H1 (cell line): ENCODE measurements at regions not wholly inside any gene's neighbourhood (a gene's known extent, or its start where the extent isn't known, plus 50 kb on each side); places are given as distances from the start of the nearest gene placed in this dataset.

Experiments
- TF ChIP-seq, protein P1 (sequence below): fragments of 300-600 bp; sonication (generic); IDR thresholded peaks from 2 replicates; pipeline ENCODE4 v1.7.1; 2012; ENCODE audit warnings: low read length, moderate library complexity, mild to moderate bottlenecking, inconsistent platforms; ENCODE audit not compliant: insufficient replicate concordance

DNA sequence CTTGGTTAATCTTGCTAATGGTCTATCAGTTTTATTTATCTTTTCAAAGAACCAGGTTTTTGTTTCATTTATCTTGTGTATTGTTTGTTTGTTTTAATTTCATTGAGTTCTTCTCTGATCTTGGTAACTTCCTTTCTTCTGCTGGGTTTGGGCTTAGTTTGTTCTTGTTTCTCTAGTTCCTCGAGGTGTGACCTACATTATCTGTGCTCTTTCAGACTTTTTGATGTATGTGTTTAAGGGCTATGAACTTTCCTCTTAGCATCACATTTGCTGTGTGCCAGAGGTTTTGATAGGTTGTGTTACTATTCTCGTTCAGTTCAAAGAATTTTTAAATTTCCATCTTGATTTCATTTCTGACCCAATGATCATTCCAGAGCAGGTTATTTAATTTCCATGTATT is 365.4 kb upstream of the GATB start (continued):
- TF ChIP-seq, protein P1, sequence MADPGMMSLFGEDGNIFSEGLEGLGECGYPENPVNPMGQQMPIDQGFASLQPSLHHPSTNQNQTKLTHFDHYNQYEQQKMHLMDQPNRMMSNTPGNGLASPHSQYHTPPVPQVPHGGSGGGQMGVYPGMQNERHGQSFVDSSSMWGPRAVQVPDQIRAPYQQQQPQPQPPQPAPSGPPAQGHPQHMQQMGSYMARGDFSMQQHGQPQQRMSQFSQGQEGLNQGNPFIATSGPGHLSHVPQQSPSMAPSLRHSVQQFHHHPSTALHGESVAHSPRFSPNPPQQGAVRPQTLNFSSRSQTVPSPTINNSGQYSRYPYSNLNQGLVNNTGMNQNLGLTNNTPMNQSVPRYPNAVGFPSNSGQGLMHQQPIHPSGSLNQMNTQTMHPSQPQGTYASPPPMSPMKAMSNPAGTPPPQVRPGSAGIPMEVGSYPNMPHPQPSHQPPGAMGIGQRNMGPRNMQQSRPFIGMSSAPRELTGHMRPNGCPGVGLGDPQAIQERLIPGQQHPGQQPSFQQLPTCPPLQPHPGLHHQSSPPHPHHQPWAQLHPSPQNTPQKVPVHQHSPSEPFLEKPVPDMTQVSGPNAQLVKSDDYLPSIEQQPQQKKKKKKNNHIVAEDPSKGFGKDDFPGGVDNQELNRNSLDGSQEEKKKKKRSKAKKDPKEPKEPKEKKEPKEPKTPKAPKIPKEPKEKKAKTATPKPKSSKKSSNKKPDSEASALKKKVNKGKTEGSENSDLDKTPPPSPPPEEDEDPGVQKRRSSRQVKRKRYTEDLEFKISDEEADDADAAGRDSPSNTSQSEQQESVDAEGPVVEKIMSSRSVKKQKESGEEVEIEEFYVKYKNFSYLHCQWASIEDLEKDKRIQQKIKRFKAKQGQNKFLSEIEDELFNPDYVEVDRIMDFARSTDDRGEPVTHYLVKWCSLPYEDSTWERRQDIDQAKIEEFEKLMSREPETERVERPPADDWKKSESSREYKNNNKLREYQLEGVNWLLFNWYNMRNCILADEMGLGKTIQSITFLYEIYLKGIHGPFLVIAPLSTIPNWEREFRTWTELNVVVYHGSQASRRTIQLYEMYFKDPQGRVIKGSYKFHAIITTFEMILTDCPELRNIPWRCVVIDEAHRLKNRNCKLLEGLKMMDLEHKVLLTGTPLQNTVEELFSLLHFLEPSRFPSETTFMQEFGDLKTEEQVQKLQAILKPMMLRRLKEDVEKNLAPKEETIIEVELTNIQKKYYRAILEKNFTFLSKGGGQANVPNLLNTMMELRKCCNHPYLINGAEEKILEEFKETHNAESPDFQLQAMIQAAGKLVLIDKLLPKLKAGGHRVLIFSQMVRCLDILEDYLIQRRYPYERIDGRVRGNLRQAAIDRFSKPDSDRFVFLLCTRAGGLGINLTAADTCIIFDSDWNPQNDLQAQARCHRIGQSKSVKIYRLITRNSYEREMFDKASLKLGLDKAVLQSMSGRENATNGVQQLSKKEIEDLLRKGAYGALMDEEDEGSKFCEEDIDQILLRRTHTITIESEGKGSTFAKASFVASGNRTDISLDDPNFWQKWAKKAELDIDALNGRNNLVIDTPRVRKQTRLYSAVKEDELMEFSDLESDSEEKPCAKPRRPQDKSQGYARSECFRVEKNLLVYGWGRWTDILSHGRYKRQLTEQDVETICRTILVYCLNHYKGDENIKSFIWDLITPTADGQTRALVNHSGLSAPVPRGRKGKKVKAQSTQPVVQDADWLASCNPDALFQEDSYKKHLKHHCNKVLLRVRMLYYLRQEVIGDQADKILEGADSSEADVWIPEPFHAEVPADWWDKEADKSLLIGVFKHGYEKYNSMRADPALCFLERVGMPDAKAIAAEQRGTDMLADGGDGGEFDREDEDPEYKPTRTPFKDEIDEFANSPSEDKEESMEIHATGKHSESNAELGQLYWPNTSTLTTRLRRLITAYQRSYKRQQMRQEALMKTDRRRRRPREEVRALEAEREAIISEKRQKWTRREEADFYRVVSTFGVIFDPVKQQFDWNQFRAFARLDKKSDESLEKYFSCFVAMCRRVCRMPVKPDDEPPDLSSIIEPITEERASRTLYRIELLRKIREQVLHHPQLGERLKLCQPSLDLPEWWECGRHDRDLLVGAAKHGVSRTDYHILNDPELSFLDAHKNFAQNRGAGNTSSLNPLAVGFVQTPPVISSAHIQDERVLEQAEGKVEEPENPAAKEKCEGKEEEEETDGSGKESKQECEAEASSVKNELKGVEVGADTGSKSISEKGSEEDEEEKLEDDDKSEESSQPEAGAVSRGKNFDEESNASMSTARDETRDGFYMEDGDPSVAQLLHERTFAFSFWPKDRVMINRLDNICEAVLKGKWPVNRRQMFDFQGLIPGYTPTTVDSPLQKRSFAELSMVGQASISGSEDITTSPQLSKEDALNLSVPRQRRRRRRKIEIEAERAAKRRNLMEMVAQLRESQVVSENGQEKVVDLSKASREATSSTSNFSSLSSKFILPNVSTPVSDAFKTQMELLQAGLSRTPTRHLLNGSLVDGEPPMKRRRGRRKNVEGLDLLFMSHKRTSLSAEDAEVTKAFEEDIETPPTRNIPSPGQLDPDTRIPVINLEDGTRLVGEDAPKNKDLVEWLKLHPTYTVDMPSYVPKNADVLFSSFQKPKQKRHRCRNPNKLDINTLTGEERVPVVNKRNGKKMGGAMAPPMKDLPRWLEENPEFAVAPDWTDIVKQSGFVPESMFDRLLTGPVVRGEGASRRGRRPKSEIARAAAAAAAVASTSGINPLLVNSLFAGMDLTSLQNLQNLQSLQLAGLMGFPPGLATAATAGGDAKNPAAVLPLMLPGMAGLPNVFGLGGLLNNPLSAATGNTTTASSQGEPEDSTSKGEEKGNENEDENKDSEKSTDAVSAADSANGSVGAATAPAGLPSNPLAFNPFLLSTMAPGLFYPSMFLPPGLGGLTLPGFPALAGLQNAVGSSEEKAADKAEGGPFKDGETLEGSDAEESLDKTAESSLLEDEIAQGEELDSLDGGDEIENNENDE, result no peak
- TF ChIP-seq, all 59 proteins: peak for 0
